ENCODE measurements at regions not wholly inside any gene's neighbourhood (a gene's known extent, or its start where the extent isn't known, plus 50 kb on each side); places are given as distances from the start of the nearest gene placed in this dataset.

DNA sequence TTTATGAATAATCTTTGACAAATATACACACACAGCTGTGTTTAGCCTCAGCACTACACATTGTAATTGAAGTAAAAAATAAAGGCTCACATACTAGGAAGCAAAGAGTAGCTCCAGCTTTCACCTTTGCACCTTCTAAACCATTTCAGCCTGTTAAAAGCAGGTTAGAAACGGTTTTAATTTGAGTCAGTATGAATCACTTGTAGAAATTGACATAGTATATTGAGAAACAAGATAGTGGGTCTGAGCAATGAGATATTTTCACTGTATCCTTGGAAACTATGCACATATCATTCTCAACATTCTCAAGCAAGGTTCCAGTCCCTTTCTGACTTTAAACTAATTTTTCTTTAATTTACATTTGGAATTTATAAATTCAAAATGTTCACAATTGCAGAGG is 380.3 kb downstream of the AASDHPPT start:
- DNase-seq (ENCODE audit: low spot score) = peak; percentile 32

DNA sequence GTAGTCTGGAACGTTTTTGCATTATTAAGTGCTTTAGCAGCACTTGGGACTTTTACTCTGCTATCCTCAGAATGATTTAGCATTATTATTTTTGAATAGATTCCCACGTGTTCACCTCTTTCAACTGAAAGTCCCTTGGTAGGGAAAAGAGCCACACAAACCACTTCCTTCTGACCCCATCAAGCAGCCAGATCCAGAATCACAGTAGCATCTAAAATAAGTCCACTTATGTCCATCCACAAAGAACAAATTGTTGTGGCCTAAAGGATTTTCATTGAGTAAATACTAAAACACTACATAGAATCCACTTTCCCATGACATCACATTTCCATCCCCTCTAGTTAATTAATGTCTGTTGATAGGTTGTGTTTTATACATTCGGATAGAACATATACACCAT is 381.7 kb downstream of the AASDHPPT start:
- no peak for DNase-seq (ENCODE audit: low spot score)

DNA sequence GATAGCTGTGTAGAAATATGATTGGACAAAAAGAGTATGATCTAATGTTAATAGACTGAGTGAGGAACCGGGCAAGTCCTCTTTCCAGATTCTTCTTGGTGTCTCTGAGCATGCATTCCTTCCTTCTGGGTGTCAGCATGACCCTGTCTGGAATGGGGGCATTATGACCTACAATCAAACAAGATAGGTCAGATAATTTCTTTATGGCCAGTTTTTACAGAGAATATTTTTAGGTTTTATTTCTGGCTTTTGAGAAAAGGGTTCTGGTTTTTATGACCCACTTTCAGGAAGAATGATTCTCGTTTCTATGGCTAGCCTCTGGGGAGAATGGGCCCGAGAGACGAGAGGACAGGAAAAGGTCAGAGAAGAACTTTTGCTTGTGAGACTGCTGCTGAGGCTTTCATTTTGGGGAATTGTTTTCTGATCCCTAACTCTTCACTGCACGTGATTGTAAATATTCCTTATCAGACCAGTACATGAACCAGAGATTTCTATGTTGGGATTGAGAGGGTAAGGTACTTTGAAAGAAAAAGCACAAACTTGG is 383.8 kb downstream of the AASDHPPT start:
- DNase-seq (ENCODE audit: low spot score) = no peak

DNA sequence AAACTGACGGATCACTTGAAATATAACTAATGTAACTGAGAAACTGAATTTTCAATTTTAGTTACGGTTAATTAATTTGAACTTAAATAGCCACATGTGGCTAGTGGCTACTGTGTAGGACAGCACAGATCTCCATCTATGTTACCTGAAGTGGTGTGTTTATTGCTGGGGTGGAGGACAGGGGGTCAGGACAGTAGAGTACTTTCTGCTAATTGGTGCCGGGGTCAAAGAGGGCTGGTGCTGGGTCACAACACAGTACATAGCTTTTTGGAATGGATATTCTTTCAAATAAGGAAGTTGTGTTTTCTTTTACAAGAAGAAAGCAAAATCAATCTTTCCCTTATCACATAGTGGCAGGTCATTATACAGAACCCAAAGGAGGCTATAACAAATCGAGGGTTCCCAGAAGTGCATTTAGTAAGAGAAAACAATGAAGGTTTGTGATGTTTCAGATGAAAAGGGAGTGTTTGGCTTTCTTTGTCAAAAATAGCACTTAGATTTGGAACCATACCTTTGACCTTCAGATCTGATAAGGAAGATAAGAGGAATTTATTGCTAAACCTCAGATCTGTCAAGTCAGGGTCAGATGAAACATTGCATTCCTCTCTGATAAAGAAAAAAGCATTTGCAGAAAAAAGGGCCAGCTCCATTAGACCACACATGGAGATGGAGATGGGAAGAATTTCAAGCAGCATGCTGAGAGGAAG is 384.5 kb downstream of the AASDHPPT start:
- DNase-seq (ENCODE audit: low spot score) = no peak

DNA sequence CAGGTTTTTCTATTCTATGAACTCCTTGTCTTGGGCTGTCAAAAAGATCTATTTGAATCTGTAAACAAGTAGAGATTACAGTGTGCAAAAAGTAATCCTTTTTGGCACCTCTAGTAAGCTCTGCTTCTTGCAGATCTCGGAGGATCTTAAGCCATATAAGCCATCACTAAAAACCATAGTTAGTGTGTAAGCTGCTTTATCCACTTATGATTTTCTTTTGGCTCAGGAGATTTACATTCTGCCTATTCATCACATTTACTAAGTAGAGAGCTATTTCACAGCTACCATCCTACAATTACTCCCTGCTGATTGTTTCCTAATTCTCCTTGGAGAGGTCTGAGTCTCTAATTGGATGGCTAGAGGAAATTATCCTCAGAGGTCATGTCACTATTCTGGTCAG is 385.7 kb downstream of the AASDHPPT start:
- no peak for DNase-seq (ENCODE audit: low spot score)

DNA sequence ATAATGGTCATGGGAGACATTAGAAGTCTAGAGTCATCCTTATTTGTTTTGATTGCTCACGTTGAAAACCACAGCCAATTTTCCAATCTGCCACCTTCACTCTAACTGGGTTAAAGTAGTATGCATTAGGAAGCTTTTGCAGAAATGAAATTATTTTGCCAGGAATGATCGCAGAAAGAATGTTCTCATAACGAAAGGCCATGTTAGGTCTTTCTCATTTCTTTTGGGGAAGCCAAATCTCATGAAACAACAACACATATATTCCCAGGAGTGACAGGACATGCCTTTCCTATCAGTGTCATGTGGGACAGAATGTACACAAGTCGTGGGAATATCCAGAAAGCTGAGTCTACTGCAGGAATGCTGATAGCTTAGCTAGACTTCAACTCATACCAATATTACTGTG is 386.3 kb downstream of the AASDHPPT start:
- no peak for DNase-seq (ENCODE audit: low spot score)

DNA sequence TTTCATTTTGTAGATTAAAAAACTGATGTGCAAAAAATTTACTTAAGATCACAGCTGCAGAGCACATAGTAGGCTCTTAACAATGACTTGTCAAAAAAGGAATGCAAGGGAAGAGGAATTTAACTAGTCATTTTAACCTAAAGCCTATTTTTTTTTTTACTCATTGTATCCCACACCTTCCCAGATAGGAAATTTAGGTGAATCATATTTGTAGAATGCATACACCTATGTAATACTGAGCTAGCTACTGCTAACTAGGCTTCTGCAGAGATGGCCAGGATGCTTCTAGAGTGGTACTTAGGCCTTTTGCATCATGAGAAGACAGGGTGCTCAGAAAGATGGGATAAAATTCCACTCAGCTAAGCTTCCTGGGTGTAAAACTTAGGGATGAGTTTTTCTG is 387.3 kb downstream of the AASDHPPT start:
- DNase-seq (ENCODE audit: low spot score) = no peak

DNA sequence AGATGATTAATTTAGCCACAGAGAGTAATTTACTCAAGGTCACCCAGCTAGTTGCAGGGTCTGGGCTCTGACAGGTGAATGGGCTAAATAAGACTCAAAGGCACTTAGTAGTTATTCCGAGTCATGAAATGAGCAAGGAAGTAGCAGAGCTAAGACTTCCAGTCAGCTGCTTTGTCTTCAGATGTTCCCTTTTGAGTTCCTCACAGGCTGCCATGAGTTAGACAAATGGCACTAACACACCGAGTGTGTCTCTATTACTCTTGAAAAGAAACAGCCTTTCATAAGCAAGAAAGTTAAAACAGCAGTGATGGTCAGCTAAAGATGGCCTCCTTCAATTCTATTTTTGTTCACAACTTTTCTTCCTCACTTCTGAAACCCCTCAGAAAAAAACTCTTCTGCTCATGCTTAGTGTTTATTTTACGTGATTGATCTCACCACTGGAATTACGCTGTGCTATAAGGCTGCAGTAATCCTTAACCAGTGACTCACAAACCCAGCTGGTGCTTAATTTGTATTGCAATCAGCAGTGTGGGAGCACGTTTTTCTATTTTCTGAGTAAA is 389.1 kb downstream of the AASDHPPT start:
- peak; percentile 40 for DNase-seq (ENCODE audit: low spot score)

DNA sequence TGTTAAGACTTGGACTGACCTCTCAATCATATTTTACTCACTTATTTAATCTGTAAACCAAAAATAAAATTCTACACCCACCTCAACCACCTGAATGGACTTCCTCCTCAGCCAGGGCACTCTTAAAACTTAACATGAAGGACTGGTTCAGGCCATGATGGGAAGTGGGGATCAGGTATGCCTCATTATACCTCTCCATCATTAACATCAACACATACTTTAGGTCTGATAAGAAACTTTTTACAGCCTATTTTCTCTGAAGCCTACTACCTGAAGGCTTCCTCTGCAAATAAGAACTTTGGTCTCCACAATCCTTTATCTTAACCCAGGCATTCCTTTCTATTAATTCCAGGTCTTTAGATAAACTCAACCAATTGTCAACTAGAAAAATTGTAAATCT is 390.0 kb downstream of the AASDHPPT start:
- DNase-seq (ENCODE audit: low spot score) = no peak

DNA sequence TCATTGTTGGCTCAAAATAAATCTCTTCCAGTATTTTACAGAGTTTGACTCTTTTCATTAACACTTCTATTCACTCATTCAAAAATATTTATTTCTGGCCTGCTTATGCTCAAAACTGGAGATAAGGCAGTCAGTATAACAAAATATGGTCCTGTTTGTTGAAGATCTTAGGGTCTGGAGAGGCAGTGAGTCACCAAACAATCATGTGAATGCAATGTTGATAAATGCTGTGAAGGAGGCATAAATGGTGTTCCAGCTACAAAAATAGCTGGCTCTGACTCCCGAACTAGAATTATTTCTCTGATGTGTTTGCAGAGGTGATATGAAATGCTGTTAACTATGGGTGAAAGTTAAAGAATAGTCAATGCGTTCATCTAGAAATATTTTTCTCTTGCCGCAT is 390.6 kb downstream of the AASDHPPT start:
- no peak for DNase-seq (ENCODE audit: low spot score)

DNA sequence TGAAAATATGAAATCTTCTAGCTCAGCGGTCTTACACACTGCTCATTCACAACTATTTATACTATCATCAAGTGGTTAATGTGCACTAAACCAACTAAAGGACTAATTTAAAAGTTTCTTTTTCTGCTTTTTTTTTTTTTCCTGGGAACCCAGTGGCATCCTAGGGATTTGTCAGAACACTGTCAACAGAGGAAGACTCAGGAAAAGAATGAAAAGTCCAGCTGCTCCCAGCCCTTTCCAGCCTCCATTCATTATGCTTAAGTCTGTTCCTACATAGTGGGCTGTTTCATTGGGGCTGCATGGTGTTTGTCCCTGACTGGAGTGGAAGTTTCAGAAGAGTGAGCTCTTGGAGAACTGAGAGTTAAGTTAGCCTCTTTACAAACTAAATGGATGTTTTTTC is 391.1 kb downstream of the AASDHPPT start:
- no peak for DNase-seq (ENCODE audit: low spot score)

DNA sequence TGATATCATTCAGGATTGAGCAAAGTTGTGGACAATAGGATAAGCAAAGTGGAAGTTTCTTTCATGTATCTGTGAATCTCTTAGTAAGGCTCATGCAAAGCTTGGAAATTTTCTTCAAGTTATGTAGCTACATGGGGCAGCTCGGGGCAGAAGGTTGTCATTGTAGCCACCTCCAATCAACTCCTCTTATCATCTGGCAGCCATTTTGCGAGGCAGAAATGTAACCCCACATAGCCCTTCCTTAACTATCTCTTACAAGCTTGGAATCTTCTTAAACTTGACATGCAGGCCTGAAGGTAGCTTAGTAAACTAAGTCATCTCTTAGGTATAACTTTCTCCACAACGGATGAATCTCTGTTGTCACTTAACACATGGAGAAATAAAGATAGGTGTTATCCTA is 392.8 kb downstream of the AASDHPPT start:
- DNase-seq (ENCODE audit: low spot score) = no peak

DNA sequence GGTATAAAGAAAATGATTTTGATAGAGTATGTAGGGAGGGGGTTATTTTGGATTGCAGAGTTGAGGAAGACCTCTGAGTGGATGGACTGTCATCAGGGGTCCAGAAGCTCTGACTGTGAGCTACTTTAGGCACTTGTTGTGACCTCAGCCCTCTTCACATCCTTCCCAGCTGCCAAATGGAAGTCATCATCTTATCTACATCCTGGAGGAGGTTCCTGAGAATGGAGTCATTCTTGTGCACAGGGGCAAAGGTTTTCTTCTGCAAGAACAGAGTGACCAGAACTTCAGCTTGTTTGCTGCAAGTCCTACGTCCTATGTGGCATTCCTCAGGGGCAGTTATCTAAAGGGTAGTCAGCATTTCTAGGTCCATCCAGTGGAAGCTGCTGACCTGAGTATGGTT is 393.8 kb downstream of the AASDHPPT start:
- no peak for DNase-seq (ENCODE audit: low spot score)

DNA sequence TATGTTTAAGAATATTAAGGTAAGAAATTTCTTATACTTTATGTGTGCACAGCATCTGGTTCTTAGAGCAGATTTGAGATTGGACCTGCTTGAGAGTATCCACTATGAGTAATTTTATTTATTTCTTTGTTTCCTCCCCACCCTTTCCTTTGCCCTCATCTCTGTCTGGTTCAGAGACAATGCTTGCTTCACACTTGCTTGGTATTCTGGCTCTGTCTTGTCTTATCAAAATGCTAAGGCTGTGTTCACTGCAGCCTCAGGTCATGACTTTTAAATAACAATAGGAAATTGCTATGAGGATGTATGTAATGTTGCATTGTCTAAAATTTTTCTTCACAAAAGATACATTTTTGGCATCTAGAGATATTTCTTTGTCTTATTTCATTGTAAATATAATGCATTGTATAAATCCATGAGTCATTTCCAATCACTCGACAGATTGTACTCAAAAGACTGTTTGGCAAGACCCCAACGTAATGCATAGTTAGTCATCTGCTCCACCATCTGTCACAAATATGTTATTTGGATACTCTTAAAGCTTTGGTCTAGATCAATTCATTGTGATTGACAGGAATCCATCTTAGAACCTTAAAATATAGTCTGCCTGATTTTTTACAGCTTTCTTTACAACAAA is 395.7 kb downstream of the AASDHPPT start:
- DNase-seq (ENCODE audit: low spot score) = peak; percentile 14

DNA sequence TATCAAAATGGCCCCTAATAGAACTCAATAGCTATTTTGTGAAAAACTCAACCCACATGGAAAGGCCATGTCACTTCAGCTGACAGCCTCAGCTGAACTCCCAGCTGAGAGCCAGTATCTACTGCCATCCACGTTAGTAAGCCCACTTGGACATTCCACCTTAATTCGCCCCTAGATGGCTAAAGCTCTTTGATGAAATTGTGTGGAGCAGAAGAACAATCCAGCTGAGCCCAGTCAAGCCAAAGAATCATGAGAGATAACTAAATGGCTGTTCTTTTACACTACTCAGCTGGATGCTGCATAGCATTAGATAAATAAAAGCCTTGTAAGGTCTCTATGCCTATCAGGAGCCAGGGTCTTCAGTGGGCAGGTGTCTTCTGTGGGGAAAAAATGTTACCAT is 396.8 kb downstream of the AASDHPPT start:
- DNase-seq (ENCODE audit: low spot score) = no peak

DNA sequence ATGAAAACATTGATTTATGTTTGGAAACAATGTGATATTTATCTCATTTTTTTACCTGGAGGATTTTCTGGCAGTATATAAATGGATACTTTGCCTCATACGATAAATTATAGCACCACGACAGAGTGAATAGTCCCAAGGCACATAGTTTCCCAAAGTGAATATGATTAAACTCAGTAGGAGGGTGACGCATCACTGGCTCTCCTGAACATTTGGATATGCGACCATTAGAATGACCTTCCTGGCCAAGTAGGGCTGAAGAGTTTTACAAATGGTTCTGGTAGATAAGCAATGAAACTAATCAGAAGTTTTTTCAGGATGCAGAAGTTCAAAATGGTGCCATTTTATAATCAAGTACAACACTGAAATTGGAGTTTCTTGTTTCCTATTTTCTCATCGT is 397.7 kb downstream of the AASDHPPT start:
- DNase-seq (ENCODE audit: low spot score) = no peak

DNA sequence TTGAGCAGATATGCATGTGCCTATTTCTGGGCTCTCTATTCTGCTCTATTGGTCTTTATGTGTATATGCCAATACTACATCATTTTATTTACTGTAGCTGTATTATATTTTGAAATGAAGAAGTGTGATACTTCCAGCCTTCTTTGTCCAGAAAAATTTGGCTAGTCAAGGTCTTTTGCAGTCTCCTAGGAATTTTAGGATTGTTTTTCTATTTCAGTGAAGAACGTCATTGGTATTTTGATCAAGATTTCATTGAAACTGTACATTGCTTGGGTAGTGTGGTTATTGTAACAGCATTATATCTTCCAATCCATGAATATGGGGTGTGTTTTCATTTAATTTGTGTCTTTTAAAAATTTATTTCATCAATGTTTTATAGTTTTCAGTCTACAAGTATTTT is 400.3 kb downstream of the AASDHPPT start:
- DNase-seq (ENCODE audit: low spot score) = no peak

DNA sequence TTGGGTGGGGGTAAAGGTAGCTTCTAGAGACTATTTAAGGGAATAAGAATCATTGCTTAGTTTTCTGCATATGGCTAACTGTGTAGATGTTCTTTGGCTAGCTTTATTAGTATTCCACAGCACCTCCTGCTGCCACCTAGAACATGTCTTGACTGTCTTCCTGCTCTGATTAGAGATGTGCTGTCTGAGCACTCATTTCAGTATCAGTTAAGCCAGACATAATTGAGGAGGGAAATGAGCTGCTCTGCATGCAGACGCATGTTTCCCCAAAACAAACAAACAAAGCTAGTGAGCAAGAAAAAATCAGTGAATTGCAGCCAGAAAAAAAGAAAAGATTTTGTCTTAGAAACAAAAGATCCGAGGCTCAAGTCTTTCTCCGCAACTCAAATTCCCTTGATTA is 402.2 kb downstream of the AASDHPPT start:
- DNase-seq (ENCODE audit: low spot score) = no peak

DNA sequence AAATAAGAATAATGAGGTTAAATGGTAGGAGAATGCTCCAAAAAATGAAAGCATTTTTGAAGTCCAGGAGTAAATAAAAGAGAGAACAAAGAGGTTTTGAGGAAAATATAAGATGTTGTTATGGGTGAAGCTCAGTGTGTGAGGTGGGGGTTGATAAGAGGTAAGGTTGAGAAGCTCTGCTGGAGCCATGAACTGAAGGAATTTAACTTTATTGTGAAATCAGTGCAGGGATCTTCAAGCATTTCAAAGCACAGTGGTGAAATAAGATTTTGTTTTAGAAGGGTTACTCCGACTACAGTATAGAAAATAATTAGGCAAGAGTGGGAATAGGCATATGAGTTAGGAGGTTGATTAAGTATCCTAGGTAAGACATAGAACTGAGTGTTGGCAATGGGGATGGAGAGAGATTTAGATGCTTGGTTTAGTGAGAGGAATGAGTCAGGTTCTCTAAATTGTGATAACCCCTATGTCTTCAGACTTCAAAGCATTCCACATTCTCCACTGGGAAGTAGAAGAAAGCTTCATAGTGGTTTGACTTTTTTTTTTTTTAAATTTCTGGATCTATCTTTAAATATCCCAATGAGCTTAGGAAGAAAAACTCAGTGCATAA is 403.2 kb downstream of the AASDHPPT start:
- DNase-seq (ENCODE audit: low spot score) = no peak

DNA sequence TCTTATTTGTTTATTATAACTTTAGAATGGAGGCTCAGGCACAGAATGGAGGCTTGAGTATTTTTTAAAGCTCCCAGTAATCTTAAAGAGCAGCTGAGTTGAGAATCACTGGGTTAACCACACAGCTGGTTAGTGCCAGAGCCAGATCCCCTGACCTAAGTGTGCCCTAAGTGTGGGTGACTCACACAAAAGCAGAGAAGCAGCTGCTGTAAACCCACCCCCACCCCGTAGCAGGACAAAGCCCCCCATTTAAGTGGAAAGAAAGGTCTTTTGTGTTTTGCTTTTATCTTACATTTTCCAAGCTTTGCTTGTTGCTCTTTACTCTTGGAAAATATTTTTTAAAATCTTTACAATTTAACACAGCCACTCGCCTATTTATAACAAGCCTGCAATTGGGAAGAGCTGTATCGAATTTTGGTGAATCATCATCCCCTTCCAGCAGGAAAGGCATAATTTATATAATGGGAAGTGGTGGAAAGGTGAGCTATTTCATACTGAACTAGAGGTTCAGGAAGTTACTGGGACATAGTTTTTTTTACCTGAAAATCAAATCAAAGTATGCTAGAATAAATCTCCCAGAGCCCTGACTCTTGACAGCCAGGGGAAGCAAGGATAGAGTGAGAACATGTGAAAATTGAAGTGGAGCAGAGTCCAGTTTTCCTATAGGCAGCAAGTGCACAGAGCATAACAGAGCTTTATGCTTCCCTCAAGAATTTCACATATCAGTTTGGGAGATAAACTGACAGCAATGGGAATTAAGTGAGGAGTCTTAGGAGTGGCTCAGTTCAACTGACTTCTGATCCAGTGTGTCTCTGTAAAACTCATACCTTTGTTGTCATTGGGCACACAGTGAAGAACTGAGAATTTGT is 405.7 kb downstream of the AASDHPPT start:
- peak; percentile 32 for DNase-seq (ENCODE audit: low spot score)

DNA sequence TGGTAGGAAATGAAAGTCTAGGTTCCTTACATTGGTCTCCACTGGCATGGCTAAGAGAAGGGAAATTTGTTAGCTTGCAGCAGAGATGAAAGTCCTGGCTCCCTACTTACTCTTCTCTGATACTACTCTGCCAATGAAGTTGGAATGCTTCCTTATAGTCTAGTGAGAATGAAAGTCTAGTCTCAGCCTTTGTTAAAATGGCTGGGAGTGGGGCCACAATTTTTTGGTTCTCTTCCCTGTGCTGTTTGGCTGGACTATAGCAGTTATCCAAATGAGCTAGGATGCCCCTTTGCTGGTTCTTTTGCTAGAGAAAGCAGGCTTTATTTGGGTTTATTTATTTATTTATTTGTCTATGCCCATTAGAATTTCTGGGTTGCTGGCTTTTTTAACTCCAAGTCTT is 414.3 kb downstream of the AASDHPPT start:
- DNase-seq (ENCODE audit: low spot score) = no peak

DNA sequence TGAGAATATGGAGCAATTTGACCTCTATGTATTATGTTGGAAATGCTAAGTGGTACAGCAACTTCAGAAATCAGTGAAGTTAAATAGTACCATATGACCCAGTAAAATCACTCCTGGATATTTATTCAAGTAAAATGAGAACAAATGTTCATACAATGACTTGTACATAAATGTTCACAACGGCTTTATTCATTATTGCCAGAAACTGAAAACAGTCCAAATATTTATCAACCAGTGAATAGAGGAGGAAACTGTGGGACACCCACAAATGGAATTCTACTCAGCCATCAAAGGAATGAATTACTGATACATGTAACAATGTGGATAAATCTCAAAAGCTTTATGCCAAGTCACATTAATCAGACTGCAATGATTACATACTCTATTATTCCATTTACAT is 416.3 kb downstream of the AASDHPPT start:
- no peak for DNase-seq (ENCODE audit: low spot score)

Measured in AG20443 (cell line).